ENCODE measurements at regions not wholly inside any gene's neighbourhood (a gene's known extent, or its start where the extent isn't known, plus 50 kb on each side); places are given as distances from the start of the nearest gene placed in this dataset.
A peak's percentile ranks its signal among the peaks of the same experiment; 100 is the strongest.

- WGBS, 2 donors, result 20% methylated on average over 11 of the region's 11 CpGs
- no peaks in the 10 kb centered on the region for H3K27me3 ChIP-seq
- DNase-seq, result peak; percentile 90
- no peak overlapping the region for H3K27ac ChIP-seq
- H3K36me3 ChIP-seq, result no peaks in the 10 kb centered on the region
- intact Hi-C loops (cut with DNase I), result loop anchor here (1.0 to 10.0 kb wide), 4 partner anchors 286 to 988 kb away; partner anchors contain the start of genes CCDC71L and HBP1
- no peak overlapping the region for H3K4me3 ChIP-seq
- H3K4me1 ChIP-seq, result peaks cover 0 to 9% (median 5%) of the 10 kb centered on the region in 4 donors
- TF ChIP-seq CTCF (IDR thresholded peaks at IDR 0.05) (peak; percentile 90 to 95 (median 92)), EP300 (IDR thresholded peaks at IDR 0.05) (no peak), POLR2AphosphoS5 (IDR thresholded peaks at IDR 0.05) (no peak), POLR2A (IDR thresholded peaks at IDR 0.05) (no peak)
- no peaks in the 10 kb centered on the region for H3K9me3 ChIP-seq
These were observed 64.5 kb upstream of the SYPL1 start for GRCh38 chr7:106176414-106177299.

- no peak overlapping the region for H3K4me3 ChIP-seq
- no peak overlapping the region for H3K27ac ChIP-seq
- TF ChIP-seq POLR2A (IDR thresholded peaks at IDR 0.05) (no peak), EP300 (IDR thresholded peaks at IDR 0.05) (no peak), POLR2AphosphoS5 (IDR thresholded peaks at IDR 0.05) (no peak), CTCF (IDR thresholded peaks at IDR 0.05) (no peak)
- no peaks in the 10 kb centered on the region for H3K36me3 ChIP-seq
- no peaks in the 10 kb centered on the region for H3K27me3 ChIP-seq
- intact Hi-C loops (cut with DNase I), result loop anchor here (5.0 to 10.0 kb wide), 3 partner anchors 487 to 989 kb away; partner anchors contain the start of genes CCDC71L and HBP1
- H3K9me3 ChIP-seq, result no peaks in the 10 kb centered on the region
- no peak for DNase-seq
- peaks cover 0 to 9% (median 5%) of the 10 kb centered on the region in 4 donors for H3K4me1 ChIP-seq
- 35 to 78% methylated on average over 1 of the region's 1 CpG for WGBS, 2 donors
These were observed 63.4 kb upstream of the SYPL1 start for GRCh38 chr7:106175507-106175906.

- Histone ChIP-seq H3K4me3 (no peak overlapping the region), H3K4me1 (peaks cover 0 to 21% (median 17%) of the 10 kb centered on the region in 4 donors), H3K27me3 (no peaks in the 10 kb centered on the region), H3K36me3 (no peaks in the 10 kb centered on the region), H3K27ac (no peak overlapping the region), H3K9me3 (no peaks in the 10 kb centered on the region)
- DNase-seq, result no peak
- 83 to 88% methylated on average over 5 of the region's 5 CpGs for WGBS, 2 donors
- intact Hi-C loops (cut with DNase I), result loop anchor here (10.0 kb wide), 1 partner anchor 994 kb away; the partner anchor contains the start of gene HBP1
- TF ChIP-seq CTCF (IDR thresholded peaks at IDR 0.05), result no peak
- TF ChIP-seq POLR2A (IDR thresholded peaks at IDR 0.05), result no peak
- TF ChIP-seq EP300 (IDR thresholded peaks at IDR 0.05), result no peak
- no peak for TF ChIP-seq POLR2AphosphoS5 (IDR thresholded peaks at IDR 0.05)
These were observed 58.5 kb upstream of the SYPL1 start for GRCh38 chr7:106170651-106171050.

GRCh38 chr7:106169821-106170610 is 57.9 kb upstream of the SYPL1 start:
- Histone ChIP-seq H3K27ac (no peak overlapping the region), H3K4me1 (peaks cover 0 to 21% (median 17%) of the 10 kb centered on the region in 4 donors), H3K36me3 (no peaks in the 10 kb centered on the region), H3K4me3 (no peak overlapping the region), H3K9me3 (no peaks in the 10 kb centered on the region), H3K27me3 (no peaks in the 10 kb centered on the region)
- WGBS, 2 donors, result 59 to 84% methylated on average over 3 of the region's 3 CpGs
- intact Hi-C loops (cut with DNase I), result loop anchor here (5.0 to 10.0 kb wide), 3 partner anchors 117 to 1705 kb away; partner anchors contain the start of gene HBP1
- TF ChIP-seq POLR2A (IDR thresholded peaks at IDR 0.05) (no peak), CTCF (IDR thresholded peaks at IDR 0.05) (no peak), EP300 (IDR thresholded peaks at IDR 0.05) (no peak), POLR2AphosphoS5 (IDR thresholded peaks at IDR 0.05) (no peak)
- DNase-seq, result no peak

Data from sigmoid colon (tissue), 6 donors.